ENCODE measurements at regions not wholly inside any gene's neighbourhood (a gene's known extent, or its start where the extent isn't known, plus 50 kb on each side); places are given as distances from the start of the nearest gene placed in this dataset.

DNA sequence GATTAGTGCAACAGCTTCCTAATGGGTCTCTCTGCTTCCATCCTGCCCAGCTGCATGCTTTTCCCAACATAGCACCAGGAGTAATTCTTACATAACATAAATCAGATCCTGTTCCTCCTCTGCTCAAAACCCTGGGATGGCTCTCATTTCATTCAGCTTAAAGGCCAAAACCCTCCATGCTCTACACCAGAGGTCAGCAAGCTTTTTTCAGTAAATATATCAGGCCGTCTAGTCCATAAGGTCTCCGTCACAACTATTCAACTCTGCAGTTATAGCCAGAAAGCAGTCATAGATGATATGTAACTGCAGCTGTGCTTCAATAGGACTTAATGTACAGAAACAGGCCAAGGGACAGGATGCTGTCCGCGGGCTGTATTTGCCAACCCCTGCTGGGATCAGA lies 202.8 kb upstream of the UBE2E2 start (continued):
- TF ChIP-seq, protein P1, sequence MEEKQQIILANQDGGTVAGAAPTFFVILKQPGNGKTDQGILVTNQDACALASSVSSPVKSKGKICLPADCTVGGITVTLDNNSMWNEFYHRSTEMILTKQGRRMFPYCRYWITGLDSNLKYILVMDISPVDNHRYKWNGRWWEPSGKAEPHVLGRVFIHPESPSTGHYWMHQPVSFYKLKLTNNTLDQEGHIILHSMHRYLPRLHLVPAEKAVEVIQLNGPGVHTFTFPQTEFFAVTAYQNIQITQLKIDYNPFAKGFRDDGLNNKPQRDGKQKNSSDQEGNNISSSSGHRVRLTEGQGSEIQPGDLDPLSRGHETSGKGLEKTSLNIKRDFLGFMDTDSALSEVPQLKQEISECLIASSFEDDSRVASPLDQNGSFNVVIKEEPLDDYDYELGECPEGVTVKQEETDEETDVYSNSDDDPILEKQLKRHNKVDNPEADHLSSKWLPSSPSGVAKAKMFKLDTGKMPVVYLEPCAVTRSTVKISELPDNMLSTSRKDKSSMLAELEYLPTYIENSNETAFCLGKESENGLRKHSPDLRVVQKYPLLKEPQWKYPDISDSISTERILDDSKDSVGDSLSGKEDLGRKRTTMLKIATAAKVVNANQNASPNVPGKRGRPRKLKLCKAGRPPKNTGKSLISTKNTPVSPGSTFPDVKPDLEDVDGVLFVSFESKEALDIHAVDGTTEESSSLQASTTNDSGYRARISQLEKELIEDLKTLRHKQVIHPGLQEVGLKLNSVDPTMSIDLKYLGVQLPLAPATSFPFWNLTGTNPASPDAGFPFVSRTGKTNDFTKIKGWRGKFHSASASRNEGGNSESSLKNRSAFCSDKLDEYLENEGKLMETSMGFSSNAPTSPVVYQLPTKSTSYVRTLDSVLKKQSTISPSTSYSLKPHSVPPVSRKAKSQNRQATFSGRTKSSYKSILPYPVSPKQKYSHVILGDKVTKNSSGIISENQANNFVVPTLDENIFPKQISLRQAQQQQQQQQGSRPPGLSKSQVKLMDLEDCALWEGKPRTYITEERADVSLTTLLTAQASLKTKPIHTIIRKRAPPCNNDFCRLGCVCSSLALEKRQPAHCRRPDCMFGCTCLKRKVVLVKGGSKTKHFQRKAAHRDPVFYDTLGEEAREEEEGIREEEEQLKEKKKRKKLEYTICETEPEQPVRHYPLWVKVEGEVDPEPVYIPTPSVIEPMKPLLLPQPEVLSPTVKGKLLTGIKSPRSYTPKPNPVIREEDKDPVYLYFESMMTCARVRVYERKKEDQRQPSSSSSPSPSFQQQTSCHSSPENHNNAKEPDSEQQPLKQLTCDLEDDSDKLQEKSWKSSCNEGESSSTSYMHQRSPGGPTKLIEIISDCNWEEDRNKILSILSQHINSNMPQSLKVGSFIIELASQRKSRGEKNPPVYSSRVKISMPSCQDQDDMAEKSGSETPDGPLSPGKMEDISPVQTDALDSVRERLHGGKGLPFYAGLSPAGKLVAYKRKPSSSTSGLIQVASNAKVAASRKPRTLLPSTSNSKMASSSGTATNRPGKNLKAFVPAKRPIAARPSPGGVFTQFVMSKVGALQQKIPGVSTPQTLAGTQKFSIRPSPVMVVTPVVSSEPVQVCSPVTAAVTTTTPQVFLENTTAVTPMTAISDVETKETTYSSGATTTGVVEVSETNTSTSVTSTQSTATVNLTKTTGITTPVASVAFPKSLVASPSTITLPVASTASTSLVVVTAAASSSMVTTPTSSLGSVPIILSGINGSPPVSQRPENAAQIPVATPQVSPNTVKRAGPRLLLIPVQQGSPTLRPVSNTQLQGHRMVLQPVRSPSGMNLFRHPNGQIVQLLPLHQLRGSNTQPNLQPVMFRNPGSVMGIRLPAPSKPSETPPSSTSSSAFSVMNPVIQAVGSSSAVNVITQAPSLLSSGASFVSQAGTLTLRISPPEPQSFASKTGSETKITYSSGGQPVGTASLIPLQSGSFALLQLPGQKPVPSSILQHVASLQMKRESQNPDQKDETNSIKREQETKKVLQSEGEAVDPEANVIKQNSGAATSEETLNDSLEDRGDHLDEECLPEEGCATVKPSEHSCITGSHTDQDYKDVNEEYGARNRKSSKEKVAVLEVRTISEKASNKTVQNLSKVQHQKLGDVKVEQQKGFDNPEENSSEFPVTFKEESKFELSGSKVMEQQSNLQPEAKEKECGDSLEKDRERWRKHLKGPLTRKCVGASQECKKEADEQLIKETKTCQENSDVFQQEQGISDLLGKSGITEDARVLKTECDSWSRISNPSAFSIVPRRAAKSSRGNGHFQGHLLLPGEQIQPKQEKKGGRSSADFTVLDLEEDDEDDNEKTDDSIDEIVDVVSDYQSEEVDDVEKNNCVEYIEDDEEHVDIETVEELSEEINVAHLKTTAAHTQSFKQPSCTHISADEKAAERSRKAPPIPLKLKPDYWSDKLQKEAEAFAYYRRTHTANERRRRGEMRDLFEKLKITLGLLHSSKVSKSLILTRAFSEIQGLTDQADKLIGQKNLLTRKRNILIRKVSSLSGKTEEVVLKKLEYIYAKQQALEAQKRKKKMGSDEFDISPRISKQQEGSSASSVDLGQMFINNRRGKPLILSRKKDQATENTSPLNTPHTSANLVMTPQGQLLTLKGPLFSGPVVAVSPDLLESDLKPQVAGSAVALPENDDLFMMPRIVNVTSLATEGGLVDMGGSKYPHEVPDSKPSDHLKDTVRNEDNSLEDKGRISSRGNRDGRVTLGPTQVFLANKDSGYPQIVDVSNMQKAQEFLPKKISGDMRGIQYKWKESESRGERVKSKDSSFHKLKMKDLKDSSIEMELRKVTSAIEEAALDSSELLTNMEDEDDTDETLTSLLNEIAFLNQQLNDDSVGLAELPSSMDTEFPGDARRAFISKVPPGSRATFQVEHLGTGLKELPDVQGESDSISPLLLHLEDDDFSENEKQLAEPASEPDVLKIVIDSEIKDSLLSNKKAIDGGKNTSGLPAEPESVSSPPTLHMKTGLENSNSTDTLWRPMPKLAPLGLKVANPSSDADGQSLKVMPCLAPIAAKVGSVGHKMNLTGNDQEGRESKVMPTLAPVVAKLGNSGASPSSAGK (IDR thresholded peaks at IDR 0.05): no peak
